ENCODE measurements at regions not wholly inside any gene's neighbourhood (a gene's known extent, or its start where the extent isn't known, plus 50 kb on each side); places are given as distances from the start of the nearest gene placed in this dataset.

- Histone ChIP-seq H3K9me3 (ENCODE audit: control insufficient read depth, insufficient read depth, low read length) (no peaks in the 10 kb centered on the region), H3K4me3 (ENCODE audit: low read depth, low read length) (no peak overlapping the region), H3K27me3 (ENCODE audit: control insufficient read depth, insufficient read depth, low read length) (no peaks in the 10 kb centered on the region), H3K27ac (ENCODE audit: low read depth, low read length) (no peak overlapping the region)
- no peak for TF ChIP-seq CTCF (IDR thresholded peaks at IDR 0.05; ENCODE audit: low read depth, low read length)
- no peak for DNase-seq (ENCODE audit: low read depth, low spot score)
- ChIA-PET CTCF (no interaction called here), POLR2A (no interaction called here)
Observed at GRCh38 chr3:23698652-23699313, 107.0 kb upstream of the UBE2E1 start.

GRCh38 chr3:23700616-23701015, 105.1 kb upstream of the UBE2E1 start:
- ChIA-PET CTCF (interaction anchor here (0.9 kb wide), 1 partner anchor 8 kb away, joined by 4 read pairs; no protein-coding TSS in a partner anchor), POLR2A (no interaction called here)
- Histone ChIP-seq H3K9me3 (ENCODE audit: control insufficient read depth, insufficient read depth, low read length) (no peaks in the 10 kb centered on the region), H3K4me3 (ENCODE audit: low read depth, low read length) (no peak overlapping the region), H3K27me3 (ENCODE audit: control insufficient read depth, insufficient read depth, low read length) (no peaks in the 10 kb centered on the region), H3K27ac (ENCODE audit: low read depth, low read length) (no peak overlapping the region)
- DNase-seq (ENCODE audit: low read depth, low spot score): no peak
- no peak for TF ChIP-seq CTCF (IDR thresholded peaks at IDR 0.05; ENCODE audit: low read depth, low read length)

- CTCF ChIA-PET: no interaction called here
- no peak for TF ChIP-seq CTCF (IDR thresholded peaks at IDR 0.05; ENCODE audit: low read depth, low read length)
- 0 out of 2 replicates have a peak, but pooled peaks cover 4% of the 10 kb centered on the region for H3K9me3 ChIP-seq (ENCODE audit: control insufficient read depth, insufficient read depth, low read length)
- no peaks in the 10 kb centered on the region for H3K27me3 ChIP-seq (ENCODE audit: control insufficient read depth, insufficient read depth, low read length)
- POLR2A ChIA-PET: no interaction called here
- no peak for DNase-seq (ENCODE audit: low read depth, low spot score)
- H3K4me3 ChIP-seq (ENCODE audit: low read depth, low read length): no peak overlapping the region
- no peak overlapping the region for H3K27ac ChIP-seq (ENCODE audit: low read depth, low read length)
Observed at GRCh38 chr3:23701716-23702597, 103.8 kb upstream of the UBE2E1 start.

- TF ChIP-seq CTCF (IDR thresholded peaks at IDR 0.05; ENCODE audit: low read depth, low read length): no peak
- no peak for DNase-seq (ENCODE audit: low read depth, low spot score)
- CTCF ChIA-PET: no interaction called here
- Histone ChIP-seq H3K9me3 (ENCODE audit: control insufficient read depth, insufficient read depth, low read length) (0 out of 2 replicates have a peak, but pooled peaks cover 4% of the 10 kb centered on the region), H3K27me3 (ENCODE audit: control insufficient read depth, insufficient read depth, low read length) (no peaks in the 10 kb centered on the region), H3K27ac (ENCODE audit: low read depth, low read length) (no peak overlapping the region), H3K4me3 (ENCODE audit: low read depth, low read length) (no peak overlapping the region)
- POLR2A ChIA-PET: interaction anchor here (1.0 kb wide), 1 partner anchor 212 kb away, joined by 3 read pairs; the partner anchor contains the start of genes NKIRAS1 and RPL15
Observed at GRCh38 chr3:23704298-23704697, 101.5 kb upstream of the UBE2E1 start.

- H3K9me3 ChIP-seq (ENCODE audit: control insufficient read depth, insufficient read depth, low read length): 0 out of 2 replicates have a peak, but pooled peaks cover 4% of the 10 kb centered on the region
- TF ChIP-seq CTCF (IDR thresholded peaks at IDR 0.05; ENCODE audit: low read depth, low read length): no peak
- DNase-seq (ENCODE audit: low read depth, low spot score): no peak
- CTCF ChIA-PET: interaction anchor here (0.5 to 0.7 kb wide), 2 partner anchors 69 to 457 kb away, joined by 3 to 4 read pairs; no protein-coding TSS in a partner anchor
- no peak overlapping the region for H3K4me3 ChIP-seq (ENCODE audit: low read depth, low read length)
- H3K27me3 ChIP-seq (ENCODE audit: control insufficient read depth, insufficient read depth, low read length): no peaks in the 10 kb centered on the region
- H3K27ac ChIP-seq (ENCODE audit: low read depth, low read length): no peak overlapping the region
- POLR2A ChIA-PET: interaction anchor here (0.7 to 1.2 kb wide), 2 partner anchors 19 to 29 kb away, joined by 4 read pairs; no protein-coding TSS in a partner anchor
Observed at GRCh38 chr3:23706111-23706510, 99.6 kb upstream of the UBE2E1 start.

Data from AG04450 (cell line).